Transverse colon (tissue), 4 donors: ENCODE measurements at regions not wholly inside any gene's neighbourhood (a gene's known extent, or its start where the extent isn't known, plus 50 kb on each side); places are given as distances from the start of the nearest gene placed in this dataset.

Experiments
- DNase-seq: peaks from one replicate; pipeline ENCODE4 v3.0.0-alpha.2; 2019
- H3K27ac ChIP-seq, 4 donors: fragments of 200-600 bp; sonication (generic); 2 replicates each; pipeline ENCODE4 v1.5.1; 2016 to 2018; ENCODE audit warnings: inconsistent platforms in 4 of 4
- H3K27me3 ChIP-seq: fragments of 200-600 bp; sonication (generic); 2 replicates; pipeline ENCODE4 v1.5.1; 2017; ENCODE audit warnings: inconsistent platforms
- H3K36me3 ChIP-seq, 4 donors: fragments of 200-600 bp; sonication (generic); 2 replicates each; pipeline ENCODE4 v1.5.1; 2017 to 2019; ENCODE audit warnings: inconsistent platforms in 4 of 4
- H3K4me1 ChIP-seq, 4 donors: fragments of 200-600 bp; sonication (generic); 2 replicates each; pipeline ENCODE4 v1.5.1; 2017 to 2020; ENCODE audit warnings: inconsistent platforms in 4 of 4
- H3K4me3 ChIP-seq, 4 donors: fragments of 200-600 bp; sonication (generic); 1 replicate in 1 of 4; 2 replicates in 3 of 4; pipeline versions ENCODE4 v1.5.1 to v1.6.1; 2017 to 2019; ENCODE audit warnings: inconsistent platforms in 4 of 4
- H3K9me3 ChIP-seq, 2 donors: fragments of 200-600 bp; sonication (generic); 2 replicates each; pipeline ENCODE4 v1.5.1; 2017 to 2019; ENCODE audit warnings: inconsistent platforms in 2 of 2
- CTCF ChIP-seq, 5 experiments: fragments of 200-600 bp in 3 of 5; fragments of 450-650 bp in 2 of 5; sonication (generic) in 3 of 5; IDR thresholded peaks; 1 replicate in 2 of 5; 2 replicates in 3 of 5; pipeline ENCODE4 v1.5.1; 2016 to 2017; ENCODE audit warnings: antibody characterized with exemption in 5 of 5, inconsistent platforms in 3 of 5, mild to moderate bottlenecking in 2 of 5, moderate library complexity in 1 of 5
- EP300 ChIP-seq: sonication (generic); formaldehyde crosslinking; IDR thresholded peaks from one replicate; pipeline ENCODE4 v1.6.1; 2017; ENCODE audit warnings: antibody characterized with exemption, low read depth
- POLR2A ChIP-seq: fragments of 450-650 bp; IDR thresholded peaks from one replicate; pipeline ENCODE4 v1.6.1; 2016; ENCODE audit warnings: antibody characterized with exemption, mild to moderate bottlenecking, moderate library complexity
- POLR2AphosphoS5 ChIP-seq, 3 donors: sonication (generic); formaldehyde crosslinking; IDR thresholded peaks; one replicate each; pipeline ENCODE4 v1.6.1; 2016; ENCODE audit warnings: antibody characterized with exemption in 3 of 3
- WGBS, 2 donors: methylation state at CpG; one replicate each; pipeline ENCODE4 v1.1.5; 2018; ENCODE audit warnings: low coverage in 1 of 2; 5-methylcytosine and 5-hydroxymethylcytosine counted together
- in situ Hi-C, 4 donors: fragments of 200-750 bp; cut with MboI; loops; one replicate each; pipeline versions ENCODE4 v1.15.0 to v1.15.1; 2017; ENCODE audit warnings: low sequenced_read_pairs in 3 of 4, low pct_ligation_motif_present in 1 of 4, low pct_unique_long_range_greater_than_20kb in 1 of 4
- intact Hi-C: fragments of 100-400 bp; cut with DNase I; formaldehyde crosslinking; loops from one replicate; pipeline ENCODE4 v1.15.1; 2023; ENCODE audit warnings: low total_unique reads

GRCh38 chr12:62082448-62082847 is 177.8 kb upstream of the USP15 start:
- no peaks in the 10 kb centered on the region for H3K36me3 ChIP-seq
- H3K4me1 ChIP-seq, result no peaks in the 10 kb centered on the region
- intact Hi-C loops (no loop called here), in situ Hi-C loops (no loop called here)
- no peak for DNase-seq
- no peak overlapping the region for H3K4me3 ChIP-seq
- 86 to 100% methylated on average over 1 of the region's 1 CpG for whole genome bisulfite sequencing, 2 donors
- H3K9me3 ChIP-seq, result no peaks in the 10 kb centered on the region
- H3K27ac ChIP-seq, result no peak overlapping the region
- TF ChIP-seq POLR2AphosphoS5 (IDR thresholded peaks at IDR 0.05) (no peak), EP300 (no peak), CTCF (IDR thresholded peaks at IDR 0.05) (no peak), POLR2A (no peak)
- no peaks in the 10 kb centered on the region for H3K27me3 ChIP-seq

GRCh38 chr12:62098132-62098531 is 162.1 kb upstream of the USP15 start:
- H3K4me3 ChIP-seq, result no peak overlapping the region
- TF ChIP-seq POLR2AphosphoS5 (IDR thresholded peaks at IDR 0.05), result no peak
- 62 to 81% methylated on average over 3 of the region's 3 CpGs for WGBS, 2 donors
- DNase-seq, result no peak
- in situ Hi-C loops (no loop called here), intact Hi-C loops (no loop called here)
- no peaks in the 10 kb centered on the region for H3K9me3 ChIP-seq
- H3K4me1 ChIP-seq, result no peaks in the 10 kb centered on the region
- H3K27ac ChIP-seq, result no peak overlapping the region
- no peaks in the 10 kb centered on the region for H3K36me3 ChIP-seq
- H3K27me3 ChIP-seq, result no peaks in the 10 kb centered on the region

- H3K4me3 ChIP-seq, result no peak overlapping the region
- intact Hi-C loops (no loop called here), in situ Hi-C loops (no loop called here)
- H3K4me1 ChIP-seq, result no peaks in the 10 kb centered on the region
- no peak for DNase-seq
- H3K36me3 ChIP-seq, result no peaks in the 10 kb centered on the region
- H3K27me3 ChIP-seq, result no peaks in the 10 kb centered on the region
- no peak for TF ChIP-seq EP300
- TF ChIP-seq POLR2A, result no peak
- TF ChIP-seq CTCF (IDR thresholded peaks at IDR 0.05), result no peak
- no peak for TF ChIP-seq POLR2AphosphoS5 (IDR thresholded peaks at IDR 0.05)
- H3K27ac ChIP-seq, result no peak overlapping the region
- no peaks in the 10 kb centered on the region for H3K9me3 ChIP-seq
Measured at GRCh38 chr12:62103748-62104147, 156.5 kb upstream of the USP15 start.

GRCh38 chr12:62106547-62107185 is 153.5 kb upstream of the USP15 start:
- intact Hi-C loops (no loop called here), in situ Hi-C loops (no loop called here)
- 44 to 55% methylated on average over 7 to 8 of the region's 8 CpGs for WGBS, 2 donors

More at GRCh38 chr12:62106547-62107185, 153.5 kb upstream of the USP15 start:
- TF ChIP-seq POLR2A (no peak), EP300 (no peak), CTCF (IDR thresholded peaks at IDR 0.05) (no peak), POLR2AphosphoS5 (IDR thresholded peaks at IDR 0.05) (no peak)
- H3K27me3 ChIP-seq, result no peaks in the 10 kb centered on the region
- no peaks in the 10 kb centered on the region for H3K9me3 ChIP-seq
- H3K27ac ChIP-seq, result no peak overlapping the region
- no peaks in the 10 kb centered on the region for H3K4me1 ChIP-seq
- no peak for DNase-seq
- H3K4me3 ChIP-seq, result no peak overlapping the region
- no peaks in the 10 kb centered on the region for H3K36me3 ChIP-seq
